ENCODE measurements at regions not wholly inside any gene's neighbourhood (a gene's known extent, or its start where the extent isn't known, plus 50 kb on each side); places are given as distances from the start of the nearest gene placed in this dataset.

DNA sequence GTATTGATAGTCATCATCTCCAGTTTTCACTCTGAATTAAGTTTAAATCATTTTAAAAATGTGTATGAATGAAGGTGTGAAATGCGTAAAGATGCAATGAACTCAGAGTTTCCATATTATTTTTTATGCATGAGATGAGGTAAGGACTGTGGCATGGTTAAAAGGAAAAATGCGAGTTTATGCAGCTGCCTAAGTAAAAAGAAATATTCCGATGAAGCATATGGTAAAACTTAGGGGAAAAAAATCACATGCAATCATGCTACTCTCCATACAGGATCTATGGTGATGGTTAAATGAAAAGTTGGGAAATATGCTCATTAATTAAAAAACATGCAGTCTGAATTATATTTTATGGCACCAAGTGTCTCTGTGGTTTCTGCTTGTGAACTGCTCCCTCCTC lies 77.5 kb upstream of the SP8 start:
- no peak for TF ChIP-seq POLR2A (IDR thresholded peaks at IDR 0.05; ENCODE audit: low read depth, low read length)
- no peak for TF ChIP-seq TAF1 (IDR thresholded peaks at IDR 0.05; ENCODE audit: low read depth, low read length)
- TF ChIP-seq SPI1 (IDR thresholded peaks at IDR 0.05; ENCODE audit: low read depth, low read length) = no peak
- no peak for TF ChIP-seq POLR2AphosphoS5 (IDR thresholded peaks at IDR 0.05; ENCODE audit: low read depth, low read length)
- no peak for TF ChIP-seq POU2F2 (IDR thresholded peaks at IDR 0.05; ENCODE audit: low read depth, low read length)
- no peak for TF ChIP-seq PAX5 (IDR thresholded peaks at IDR 0.05; ENCODE audit: insufficient read depth, low read length, severe bottlenecking)

Measured in GM12891 (cell line).